Keratinocyte (primary cell): ENCODE measurements at regions not wholly inside any gene's neighbourhood (a gene's known extent, or its start where the extent isn't known, plus 50 kb on each side); places are given as distances from the start of the nearest gene placed in this dataset.

ENCODE experiments used
- DNase-seq: peaks from one replicate; pipeline ENCODE4 v3.0.0-alpha.2; 2011; ENCODE audit warnings: low read depth, missing footprints, low spot score
- FAIRE-seq: peaks from 2 replicates; lab custom pipeline; 2011; peaks lifted over from hg19 to GRCh38; lab: Jason Lieb, UNC
- H2AFZ ChIP-seq: 2 replicates; pipeline ENCODE4 v1.6.0; 2012; ENCODE audit warnings: low read length, control low read depth, inconsistent platforms; ENCODE audit not compliant: control insufficient read depth
- H3K27ac ChIP-seq: 2 replicates; pipeline ENCODE4 v1.5.1; 2011; ENCODE audit warnings: low read length; ENCODE audit not compliant: control insufficient read depth, insufficient read depth
- H3K27me3 ChIP-seq: 3 replicates; pipeline ENCODE4 v1.6.0; 2011; ENCODE audit warnings: low read length; ENCODE audit not compliant: control insufficient read depth, insufficient read depth; ENCODE audit errors: extremely low read depth
- H3K36me3 ChIP-seq, 2 experiments: 2 replicates in 1 of 2; 3 replicates in 1 of 2; pipeline ENCODE4 v1.5.1; 2011; ENCODE audit warnings: low read length in 2 of 2, mild to moderate bottlenecking in 1 of 2; ENCODE audit not compliant: control insufficient read depth in 2 of 2, insufficient read depth in 2 of 2; ENCODE audit errors: extremely low read depth in 1 of 2
- H3K4me1 ChIP-seq: 3 replicates; pipeline ENCODE4 v1.5.1; 2011; ENCODE audit warnings: low read length; ENCODE audit not compliant: control insufficient read depth, insufficient read depth; ENCODE audit errors: extremely low read depth
- H3K4me2 ChIP-seq: 3 replicates; pipeline ENCODE4 v1.6.0; 2011; ENCODE audit warnings: low read depth, low read length; ENCODE audit not compliant: control insufficient read depth, insufficient read depth; ENCODE audit errors: extremely low read depth
- H3K4me3 ChIP-seq, 3 experiments: fragments of 200-600 bp in 1 of 3; sonication (generic) in 1 of 3; 2 replicates in 2 of 3; 3 replicates in 1 of 3; pipeline ENCODE4 v1.5.1; 2011 to 2016; ENCODE audit warnings: low read length in 3 of 3, mild to moderate bottlenecking in 3 of 3, control low read depth in 2 of 3, inconsistent platforms in 1 of 3, low read depth in 1 of 3, mixed read lengths in 1 of 3, mixed run types in 1 of 3, moderate library complexity in 1 of 3; ENCODE audit not compliant: control insufficient read depth in 2 of 3, insufficient read depth in 2 of 3; ENCODE audit errors: extremely low read depth in 1 of 3
- H3K79me2 ChIP-seq: 2 replicates; pipeline ENCODE4 v1.6.0; 2012; ENCODE audit warnings: low read length; ENCODE audit not compliant: control insufficient read depth, insufficient read depth
- H3K9ac ChIP-seq: 3 replicates; pipeline ENCODE4 v1.6.0; 2011; ENCODE audit warnings: low read length; ENCODE audit not compliant: control insufficient read depth, insufficient read depth; ENCODE audit errors: extremely low read depth
- H3K9me1 ChIP-seq: 3 replicates; pipeline ENCODE4 v1.6.0; 2011; ENCODE audit warnings: low read length; ENCODE audit not compliant: control insufficient read depth, insufficient read depth; ENCODE audit errors: extremely low read depth
- H3K9me3 ChIP-seq: 2 replicates; pipeline ENCODE4 v1.5.1; 2012; ENCODE audit warnings: low read depth, low read length; ENCODE audit not compliant: control insufficient read depth
- H4K20me1 ChIP-seq: 3 replicates; pipeline ENCODE4 v1.6.0; 2011; ENCODE audit warnings: low read length; ENCODE audit not compliant: control insufficient read depth, insufficient read depth; ENCODE audit errors: extremely low read depth
- EZH2 ChIP-seq: IDR thresholded peaks from one replicate; pipeline ENCODE4 v1.6.1; 2012; ENCODE audit warnings: inconsistent platforms, mild to moderate bottlenecking, low read length, moderate library complexity
- dilution Hi-C: fragments of 300-500 bp; cut with MboI; formaldehyde crosslinking; loops from one replicate; pipeline ENCODE4 v1.7.0; 2020; ENCODE audit warnings: low sequenced_read_pairs; ENCODE audit not compliant: extremely low pct_ligation_motif_present
- TF ChIP-seq, protein P1 (sequence below), 3 experiments: IDR thresholded peaks in 1 of 3; conservative IDR thresholded peaks in 1 of 3; optimal IDR thresholded peaks in 1 of 3; 2 replicates in 2 of 3; 3 replicates in 1 of 3; pipeline versions ENCODE3 to v1.5.1; 2011; ENCODE audit warnings: low read length in 3 of 3, mild to moderate bottlenecking in 3 of 3, moderate library complexity in 2 of 3, control low read depth in 1 of 3, inconsistent platforms in 1 of 3; ENCODE audit not compliant: insufficient read depth in 2 of 3; ENCODE audit errors: extremely low read depth in 1 of 3

DNA sequence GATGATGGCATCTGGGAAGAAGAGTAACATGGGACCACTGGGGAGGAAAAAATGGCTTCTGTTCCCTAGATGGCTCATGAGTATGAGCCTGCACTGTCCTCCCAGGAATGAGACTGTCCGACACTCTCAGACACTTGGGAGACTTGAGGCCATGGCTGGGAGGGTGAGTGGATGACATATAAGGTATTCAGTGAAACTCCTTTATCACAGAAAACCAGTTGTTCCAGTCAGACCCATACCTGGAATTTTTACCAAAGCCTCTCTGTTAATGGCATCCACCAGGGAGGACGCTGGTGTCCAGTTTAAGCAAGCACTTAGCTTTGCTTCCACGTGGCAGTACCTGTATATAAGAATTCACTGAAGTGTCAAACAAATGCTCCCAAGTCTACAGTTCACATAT, 116.7 kb upstream of the C10orf90 start:
- Histone ChIP-seq H3K4me1 (no peaks in the 10 kb centered on the region), H2AFZ (no peak overlapping the region), H3K79me2 (no peaks in the 10 kb centered on the region), H3K36me3 (no peaks in the 10 kb centered on the region), H3K27me3 (no peaks in the 10 kb centered on the region), H3K9me3 (no peaks in the 10 kb centered on the region), H3K9ac (no peak overlapping the region), H4K20me1 (no peaks in the 10 kb centered on the region), H3K27ac (no peak overlapping the region), H3K4me2 (no peak overlapping the region), H3K9me1 (no peaks in the 10 kb centered on the region), H3K4me3 (no peak overlapping the region)
- TF ChIP-seq, protein P1, sequence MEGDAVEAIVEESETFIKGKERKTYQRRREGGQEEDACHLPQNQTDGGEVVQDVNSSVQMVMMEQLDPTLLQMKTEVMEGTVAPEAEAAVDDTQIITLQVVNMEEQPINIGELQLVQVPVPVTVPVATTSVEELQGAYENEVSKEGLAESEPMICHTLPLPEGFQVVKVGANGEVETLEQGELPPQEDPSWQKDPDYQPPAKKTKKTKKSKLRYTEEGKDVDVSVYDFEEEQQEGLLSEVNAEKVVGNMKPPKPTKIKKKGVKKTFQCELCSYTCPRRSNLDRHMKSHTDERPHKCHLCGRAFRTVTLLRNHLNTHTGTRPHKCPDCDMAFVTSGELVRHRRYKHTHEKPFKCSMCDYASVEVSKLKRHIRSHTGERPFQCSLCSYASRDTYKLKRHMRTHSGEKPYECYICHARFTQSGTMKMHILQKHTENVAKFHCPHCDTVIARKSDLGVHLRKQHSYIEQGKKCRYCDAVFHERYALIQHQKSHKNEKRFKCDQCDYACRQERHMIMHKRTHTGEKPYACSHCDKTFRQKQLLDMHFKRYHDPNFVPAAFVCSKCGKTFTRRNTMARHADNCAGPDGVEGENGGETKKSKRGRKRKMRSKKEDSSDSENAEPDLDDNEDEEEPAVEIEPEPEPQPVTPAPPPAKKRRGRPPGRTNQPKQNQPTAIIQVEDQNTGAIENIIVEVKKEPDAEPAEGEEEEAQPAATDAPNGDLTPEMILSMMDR (optimal IDR thresholded peaks at IDR 0.05 in 1 of 3, IDR thresholded peaks at IDR 0.05 in 1 of 3, conservative IDR thresholded peaks at IDR 0.05 in 1 of 3; ENCODE audit: extremely low read depth in 1 of 3, insufficient read depth in 2 of 3, low read length in 3 of 3), result no peak
- TF ChIP-seq EZH2, result no peak
- dilution Hi-C loops, result no loop called here
- FAIRE-seq, result no peak
- no peak for DNase-seq

DNA sequence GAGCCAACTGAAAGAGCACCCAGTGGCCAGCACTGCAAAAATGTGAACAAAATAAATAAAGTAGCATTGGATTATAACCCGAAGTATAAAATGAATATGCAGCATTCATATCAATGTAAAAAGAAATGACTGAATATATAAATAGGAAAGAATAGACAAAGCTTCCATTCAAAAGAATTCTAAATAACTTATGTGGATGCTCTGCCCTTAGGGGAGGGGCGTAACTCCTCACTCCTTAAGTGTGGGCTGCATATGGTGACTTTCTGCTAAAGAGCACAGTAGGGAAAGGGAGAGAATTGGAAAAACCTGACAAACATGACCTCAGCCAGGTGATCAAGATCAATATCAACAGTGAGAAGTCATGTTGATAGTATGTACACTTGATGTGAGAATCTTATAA, 109.9 kb upstream of the DOCK1 start:
- no peaks in the 10 kb centered on the region for H3K9me3 ChIP-seq
- no peak overlapping the region for H3K4me3 ChIP-seq
- no peak for FAIRE-seq
- no peak overlapping the region for H3K9ac ChIP-seq
- H3K36me3 ChIP-seq, result no peaks in the 10 kb centered on the region
- H3K9me1 ChIP-seq, result no peaks in the 10 kb centered on the region
- no peaks in the 10 kb centered on the region for H4K20me1 ChIP-seq
- H3K4me2 ChIP-seq, result no peak overlapping the region
- H3K27ac ChIP-seq, result no peak overlapping the region
- TF ChIP-seq, protein P1 (optimal IDR thresholded peaks at IDR 0.05 in 1 of 3, IDR thresholded peaks at IDR 0.05 in 1 of 3, conservative IDR thresholded peaks at IDR 0.05 in 1 of 3; ENCODE audit: extremely low read depth in 1 of 3, insufficient read depth in 2 of 3, low read length in 3 of 3), result no peak
- TF ChIP-seq EZH2, result no peak
- dilution Hi-C loops, result no loop called here
- no peaks in the 10 kb centered on the region for H3K27me3 ChIP-seq
- H3K79me2 ChIP-seq, result no peaks in the 10 kb centered on the region
- no peaks in the 10 kb centered on the region for H3K4me1 ChIP-seq
- no peak overlapping the region for H2AFZ ChIP-seq
- DNase-seq, result no peak
